ENCODE measurements at regions not wholly inside any gene's neighbourhood (a gene's known extent, or its start where the extent isn't known, plus 50 kb on each side); places are given as distances from the start of the nearest gene placed in this dataset.

DNA sequence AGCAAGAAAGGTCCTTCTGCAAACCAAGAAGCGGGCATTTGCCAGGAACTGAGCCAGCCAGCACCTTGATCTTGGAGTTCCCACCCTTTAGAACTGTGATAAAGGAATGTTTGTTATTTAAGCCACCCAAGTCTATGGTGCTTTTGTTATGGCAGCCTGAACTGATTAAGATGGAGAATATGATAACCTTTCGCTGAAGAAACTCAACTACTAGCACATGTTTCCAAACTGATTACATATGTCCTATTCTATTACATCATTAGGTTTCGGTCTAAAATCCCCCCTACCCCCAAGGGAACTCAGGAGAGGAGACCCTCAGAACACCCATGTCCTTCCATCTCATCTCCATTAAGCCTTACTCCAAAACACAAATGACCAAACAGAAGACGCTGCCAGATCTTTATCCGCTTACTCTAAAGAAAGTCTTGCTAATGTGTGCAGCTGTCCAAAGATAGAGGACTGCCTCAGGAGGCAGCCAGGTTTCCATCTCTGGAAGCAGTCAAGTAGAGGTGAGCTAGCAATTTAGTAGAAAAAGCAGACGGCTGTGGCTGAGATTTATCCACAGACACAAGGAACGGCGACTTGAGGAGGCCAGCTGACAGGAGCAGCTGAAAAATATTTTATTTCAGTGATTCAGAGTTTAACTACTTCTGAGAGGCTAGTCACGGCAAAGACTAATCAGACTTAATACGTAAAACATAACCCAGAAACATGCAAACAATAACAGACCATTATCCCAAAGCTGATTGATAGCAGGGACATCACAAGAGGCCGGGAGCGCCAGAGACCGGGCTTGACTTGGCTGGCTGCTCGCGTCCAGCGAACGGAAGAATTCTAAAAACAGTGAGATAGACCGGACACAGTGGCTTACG is 611.4 kb upstream of the CDH5 start:
- WGBS (ENCODE audit: low lambda C conversion rate): 68% methylated on average over 19 of the region's 19 CpGs
- no TSS peak for BruUV-seq (replicated peaks)
- Histone ChIP-seq H3K9ac (ENCODE audit: insufficient read depth, low read depth, low read length) (no peak overlapping the region), H3K4me1 (ENCODE audit: insufficient read depth, low read length) (no peaks in the 10 kb centered on the region), H4K20me1 (ENCODE audit: insufficient read depth, low read length) (no peaks in the 10 kb centered on the region), H2AFZ (ENCODE audit: low read length) (no peak overlapping the region), H3K4me2 (ENCODE audit: low read depth, low read length) (no peak overlapping the region), H3K36me3 (replicated peaks in 1 of 2; ENCODE audit: control insufficient read depth in 1 of 2, insufficient read depth in 2 of 2, low read length in 2 of 2) (no peaks in the 10 kb centered on the region), H3K27me3 (ENCODE audit: control insufficient read depth in 1 of 2, insufficient read depth in 2 of 2, low read length in 2 of 2) (no peaks in the 10 kb centered on the region), H3K9me3 (ENCODE audit: low read length) (no peaks in the 10 kb centered on the region), H3K79me2 (ENCODE audit: insufficient read depth, low read length) (no peaks in the 10 kb centered on the region), H3K4me3 (replicated peaks in 1 of 3; ENCODE audit: insufficient read depth in 1 of 3, low read depth in 2 of 3, low read length in 3 of 3) (no peak overlapping the region), H3K27ac (ENCODE audit: extremely low read length, insufficient read depth, low read length) (no peak overlapping the region)
- FAIRE-seq: no peak
- DNase-seq (ENCODE audit: low spot score): no peak
- in situ Hi-C loops (cut with HindIII; ENCODE audit: extremely low pct_ligation_motif_present, low pct_unique_long_range_greater_than_20kb): no loop called here
- ATAC-seq: no peak
- CTCF ChIA-PET (ENCODE audit: low intra/inter-chr PET ratio, low total read pairs): no interaction called here
- intact Hi-C loops (cut with micrococcal nuclease; ENCODE audit: unreplicated experiment): no loop called here
- TF ChIP-seq HMGXB3 (CRISPR knock-in tag; IDR thresholded peaks at IDR 0.05; ENCODE audit: borderline replicate concordance) (no peak), PTBP1 (IDR thresholded peaks at IDR 0.05; ENCODE audit: low read depth, low read length, poor library complexity, severe bottlenecking) (no peak), GPN1 (CRISPR knock-in tag; IDR thresholded peaks at IDR 0.05; ENCODE audit: borderline replicate concordance) (no peak), POGK (CRISPR knock-in tag; conservative IDR thresholded peaks at IDR 0.05) (no peak)
- POLR2A ChIA-PET: no interaction called here
